CD4-positive, alpha-beta T cell treated with Interleukin-17A for 4 hours (primary cell): ENCODE measurements at regions not wholly inside any gene's neighbourhood (a gene's known extent, or its start where the extent isn't known, plus 50 kb on each side); places are given as distances from the start of the nearest gene placed in this dataset.

Experiments
- DNase-seq: peaks from one replicate; pipeline ENCODE4 v3.0.0-alpha.2; 2020; ENCODE audit warnings: mixed read lengths

DNA sequence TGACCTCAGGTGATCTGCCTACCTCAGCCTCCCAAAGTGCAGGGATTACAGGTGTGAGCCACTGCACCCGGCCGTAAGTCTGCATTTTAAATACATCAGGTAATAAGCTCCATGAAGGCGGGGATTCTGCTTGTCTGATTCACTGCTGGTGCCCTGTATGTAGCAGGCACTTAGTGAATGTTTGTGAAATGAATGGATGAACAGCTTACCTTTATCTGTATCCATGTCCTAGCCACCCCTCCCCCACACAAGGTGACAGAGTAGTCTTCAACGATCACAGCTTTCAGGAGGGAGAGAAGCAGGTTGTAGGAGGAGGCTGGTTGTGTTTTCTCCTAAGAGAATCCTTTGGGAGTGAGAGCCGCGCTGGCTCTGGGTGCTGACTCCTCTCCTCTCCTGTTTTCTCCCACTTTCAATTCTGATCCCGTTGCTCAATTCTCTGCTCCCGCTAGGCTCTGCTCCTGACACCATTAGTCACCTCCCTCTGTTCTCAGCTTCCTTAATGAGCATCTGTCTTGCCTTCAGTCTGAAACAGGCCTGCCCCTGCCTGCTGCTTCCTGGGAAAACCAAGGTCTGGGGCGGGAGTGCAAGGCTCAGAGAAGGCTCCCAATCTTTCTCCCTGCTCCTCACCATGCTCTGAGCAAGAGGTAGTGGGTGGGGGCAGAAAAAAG, 88.8 kb upstream of the CTNNA1 start:
- no peak for DNase-seq

DNA sequence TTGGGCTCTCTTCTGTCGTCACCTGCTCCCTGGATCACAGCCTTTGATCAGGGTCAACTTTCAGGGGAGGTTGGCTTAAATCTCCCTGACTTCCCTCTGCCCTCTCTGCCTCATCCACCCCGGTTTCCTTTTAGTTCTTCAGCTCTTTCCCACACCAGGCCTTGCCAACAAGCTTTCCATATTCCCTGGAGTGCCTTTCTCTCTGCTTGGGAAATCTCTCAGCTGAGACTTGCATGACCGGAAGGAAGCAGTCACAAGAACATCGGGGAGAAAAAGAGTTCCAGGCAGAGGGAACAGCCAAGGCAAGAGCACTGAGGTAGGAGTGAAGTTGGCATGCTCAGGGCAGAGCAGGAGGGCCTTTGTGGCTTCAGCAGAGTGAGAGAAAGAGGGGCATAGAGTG, 88.4 kb upstream of the HSPA9 start:
- no peak for DNase-seq

- DNase-seq = no peak
These were observed 87.8 kb upstream of the HSPA9 start for GRCh38 chr5:138663009-138663408.

DNA sequence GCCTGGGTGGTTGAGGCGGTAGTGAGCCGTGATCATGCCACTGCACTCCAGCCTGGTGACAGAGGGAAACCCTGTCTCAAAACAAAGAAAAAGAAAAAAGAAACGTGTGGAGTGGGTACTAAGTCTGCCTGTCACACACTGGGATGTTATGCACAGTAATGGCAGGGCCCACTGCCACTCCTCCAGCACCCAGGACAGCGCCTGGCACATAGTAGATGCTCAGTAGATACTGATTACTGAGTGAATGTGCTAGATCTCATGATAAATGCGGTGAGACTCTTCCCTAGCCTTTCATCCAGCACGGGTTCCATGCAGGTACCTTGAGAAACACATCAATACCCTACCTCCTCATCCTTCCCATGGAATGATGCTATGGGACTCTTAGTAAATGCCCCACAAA, 87.4 kb upstream of the HSPA9 start:
- DNase-seq = peak; percentile 28

DNA sequence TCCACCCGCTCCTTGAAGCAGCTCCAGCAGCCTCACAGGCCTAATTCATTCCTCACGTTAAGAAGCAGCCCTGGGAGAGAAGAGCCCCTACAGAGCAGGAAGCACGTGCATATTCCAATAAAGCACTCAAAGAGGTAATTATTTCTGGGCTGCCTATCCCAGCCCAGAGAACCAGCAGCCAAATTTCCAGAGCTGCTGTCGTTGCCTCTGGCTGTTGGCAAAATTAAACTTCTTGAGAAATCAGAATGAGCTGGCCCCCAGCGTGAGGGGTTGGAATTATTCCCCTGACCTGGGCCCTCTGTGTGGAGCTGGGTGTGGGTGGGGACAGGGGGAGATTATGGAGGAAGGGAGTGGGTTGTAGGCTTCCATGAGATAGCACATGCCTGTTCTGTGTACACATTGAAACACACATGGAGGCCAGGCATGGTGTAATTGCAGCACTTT, 86.8 kb upstream of the HSPA9 start:
- DNase-seq = no peak

DNA sequence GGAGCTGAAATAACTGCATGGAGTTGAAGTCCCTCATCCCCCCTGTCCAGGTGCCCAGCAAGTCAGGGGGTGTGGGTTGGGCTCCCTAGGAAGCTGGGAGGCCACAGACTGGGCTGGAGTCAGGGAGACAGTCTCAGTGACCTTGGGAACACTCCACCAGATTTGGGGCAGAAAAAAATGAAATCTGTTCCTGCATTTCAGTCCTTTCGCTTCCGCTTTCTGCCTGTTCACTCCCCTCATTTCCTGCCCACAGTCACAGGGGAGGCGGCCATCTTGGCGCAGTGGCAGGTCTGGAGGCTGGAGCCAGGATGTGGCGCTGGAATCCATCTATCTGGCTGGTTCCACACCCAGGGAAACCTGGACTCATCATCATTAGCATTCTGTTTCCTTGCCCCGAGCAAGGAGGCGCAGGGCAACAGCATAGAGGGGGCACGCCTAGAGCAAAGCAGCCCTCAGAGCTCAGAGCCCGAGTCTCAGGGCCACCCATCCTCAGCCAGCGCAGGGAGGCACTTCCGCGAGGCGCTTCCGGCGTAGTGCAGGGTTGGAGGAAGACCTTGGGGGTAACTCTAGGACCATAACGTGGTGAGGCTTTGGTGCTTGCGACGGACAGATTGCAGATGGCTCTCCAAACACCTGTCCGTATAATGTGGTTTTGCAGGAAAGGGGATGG, 86.2 kb upstream of the HSPA9 start:
- no peak for DNase-seq

DNA sequence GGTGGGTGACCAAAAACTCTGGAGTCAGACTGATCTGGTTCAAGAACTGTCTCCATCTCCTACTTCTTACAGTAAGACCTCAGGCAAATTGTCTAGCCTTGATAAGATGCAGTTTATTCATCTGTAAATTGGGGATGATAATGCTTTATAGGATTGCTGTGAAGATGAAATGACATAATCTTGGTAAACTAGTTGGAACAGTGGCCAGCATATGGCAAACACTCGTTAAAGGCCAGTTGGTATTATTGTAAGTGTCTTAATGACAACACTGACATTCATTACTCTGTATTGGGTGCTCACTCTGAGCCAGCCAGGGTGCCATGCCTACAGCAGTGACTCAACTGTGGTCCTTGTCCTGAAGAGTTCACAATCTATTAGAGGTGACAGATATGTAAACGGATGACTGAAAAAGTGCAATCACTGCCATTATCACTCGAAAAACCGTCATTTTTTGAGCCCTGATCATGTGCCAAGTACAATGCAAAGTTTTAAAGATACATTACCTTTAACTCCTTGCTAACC, 84.9 kb upstream of the HSPA9 start:
- no peak for DNase-seq

GRCh38 chr5:138659561-138659960, 84.4 kb upstream of the HSPA9 start:
- DNase-seq = no peak

GRCh38 chr5:138659121-138659520, 83.9 kb upstream of the HSPA9 start:
- no peak for DNase-seq

DNA sequence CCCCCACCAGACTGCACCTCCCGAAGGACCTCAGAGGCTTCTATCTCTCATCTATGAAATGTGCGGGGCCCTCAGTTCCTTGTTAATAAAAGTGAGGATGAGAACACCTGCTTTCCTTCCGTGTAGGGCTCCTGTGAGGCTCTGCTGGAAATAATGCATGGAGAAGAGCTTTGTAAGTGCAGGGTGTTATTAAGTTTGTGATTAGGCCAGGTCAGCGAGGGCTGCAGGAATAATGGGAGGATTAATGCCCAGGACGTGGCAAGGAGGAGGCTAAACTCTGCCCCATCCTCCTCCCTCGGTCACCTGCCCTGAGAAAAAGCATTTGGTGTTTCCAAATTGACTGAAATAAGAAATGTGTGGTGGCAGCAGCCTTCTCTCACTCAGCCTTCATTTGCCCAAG, 83.5 kb upstream of the HSPA9 start:
- DNase-seq = no peak

GRCh38 chr5:138657360-138657759, 82.2 kb upstream of the HSPA9 start:
- DNase-seq = no peak

DNA sequence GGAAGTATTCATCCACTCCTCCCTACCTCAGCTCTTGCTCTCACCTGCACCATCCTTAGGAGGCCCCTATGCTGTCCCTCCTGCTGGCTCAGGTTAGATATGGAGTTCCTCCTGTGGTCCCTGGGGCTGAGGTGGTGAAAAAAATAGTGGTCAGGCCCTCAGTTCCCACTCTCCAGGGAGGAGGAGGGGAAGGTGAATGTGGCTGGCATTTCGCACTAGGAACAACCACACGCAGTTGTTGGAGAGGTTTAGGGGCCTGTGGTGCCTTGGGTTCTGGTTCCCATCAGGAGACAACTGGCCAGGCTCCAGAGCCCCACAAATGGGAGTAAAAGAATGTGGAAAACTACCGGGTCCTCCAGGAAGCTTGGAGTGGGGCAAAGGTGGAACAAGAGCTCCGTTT, 81.7 kb upstream of the HSPA9 start:
- no peak for DNase-seq

DNA sequence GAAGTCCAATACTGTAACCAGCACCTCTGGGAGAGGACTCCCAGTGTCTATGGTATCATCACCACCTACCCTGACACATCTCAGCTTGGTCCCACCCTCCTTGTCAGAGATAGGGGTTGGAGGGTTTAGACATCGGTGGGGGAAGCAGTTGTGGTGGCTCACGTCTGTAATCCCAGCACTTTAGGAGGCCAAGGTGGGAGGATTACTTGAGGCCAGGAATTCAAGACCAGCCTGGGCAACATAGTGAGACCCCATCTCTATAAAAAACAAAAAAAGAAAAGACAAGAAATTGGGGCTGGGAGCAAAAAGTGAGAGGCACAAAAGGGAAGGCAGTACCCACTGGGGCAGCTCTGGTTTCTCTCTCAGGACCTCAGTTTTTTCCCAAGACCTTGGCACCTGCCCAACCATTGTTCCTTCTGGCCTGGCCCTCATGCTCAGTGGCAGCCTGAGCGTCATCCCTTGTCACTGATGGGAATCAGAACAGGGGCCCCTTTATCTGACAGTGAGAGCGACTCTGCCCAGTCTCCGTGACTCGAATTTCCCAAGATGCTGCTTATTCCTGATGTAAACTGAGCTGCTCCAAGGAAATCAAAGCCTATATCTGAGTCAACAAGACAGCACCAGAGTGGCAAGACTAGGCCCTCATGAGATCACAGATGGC, 80.5 kb upstream of the HSPA9 start:
- DNase-seq = no peak

DNA sequence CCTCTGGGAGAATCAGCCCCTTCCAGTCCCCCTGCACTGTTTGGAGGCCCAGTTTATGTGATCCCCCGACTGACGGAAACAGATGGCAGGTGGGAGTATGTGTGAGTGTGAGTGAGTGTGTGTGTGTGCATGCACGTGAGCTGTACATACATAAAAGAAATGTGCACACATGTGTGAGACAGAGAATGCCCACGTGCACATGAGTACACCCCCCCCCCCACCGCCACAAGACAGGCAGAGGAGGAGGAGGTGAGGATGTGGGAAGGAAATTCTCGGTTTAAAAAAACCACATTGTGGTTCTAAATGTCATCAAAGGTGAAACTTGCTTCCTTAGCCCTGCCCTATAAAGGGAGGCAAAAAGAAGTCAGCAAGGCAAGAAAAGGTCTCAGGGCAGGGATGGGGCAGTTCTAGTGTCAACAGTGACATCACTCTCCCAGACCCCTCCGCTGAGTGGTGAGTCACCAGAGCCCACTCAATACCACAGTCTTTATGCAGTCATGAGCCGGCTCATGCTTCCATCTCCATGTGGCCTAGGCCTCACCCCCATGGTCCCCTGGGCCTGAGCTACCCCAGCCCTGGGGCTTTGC, 79.2 kb upstream of the HSPA9 start:
- peak; percentile 71 for DNase-seq

- no peak for DNase-seq
These were observed 78.3 kb upstream of the HSPA9 start for GRCh38 chr5:138653502-138653901.

DNA sequence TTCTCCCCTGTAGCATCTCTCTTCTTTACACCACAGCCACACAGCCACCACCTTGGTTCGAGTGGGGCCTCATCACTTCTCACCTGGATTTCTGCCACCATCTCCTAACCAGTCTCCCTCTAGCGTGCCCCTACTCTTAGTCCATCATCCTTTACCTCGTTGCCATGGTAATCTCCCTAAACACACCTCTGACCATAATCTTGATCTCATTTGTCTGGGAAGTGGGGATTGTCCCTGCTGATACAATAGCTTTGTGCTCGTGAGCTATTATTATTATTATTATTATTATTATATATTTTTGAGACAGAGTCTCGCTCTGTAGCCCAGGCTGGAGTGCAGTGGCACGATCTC, 76.5 kb upstream of the HSPA9 start:
- no peak for DNase-seq

DNA sequence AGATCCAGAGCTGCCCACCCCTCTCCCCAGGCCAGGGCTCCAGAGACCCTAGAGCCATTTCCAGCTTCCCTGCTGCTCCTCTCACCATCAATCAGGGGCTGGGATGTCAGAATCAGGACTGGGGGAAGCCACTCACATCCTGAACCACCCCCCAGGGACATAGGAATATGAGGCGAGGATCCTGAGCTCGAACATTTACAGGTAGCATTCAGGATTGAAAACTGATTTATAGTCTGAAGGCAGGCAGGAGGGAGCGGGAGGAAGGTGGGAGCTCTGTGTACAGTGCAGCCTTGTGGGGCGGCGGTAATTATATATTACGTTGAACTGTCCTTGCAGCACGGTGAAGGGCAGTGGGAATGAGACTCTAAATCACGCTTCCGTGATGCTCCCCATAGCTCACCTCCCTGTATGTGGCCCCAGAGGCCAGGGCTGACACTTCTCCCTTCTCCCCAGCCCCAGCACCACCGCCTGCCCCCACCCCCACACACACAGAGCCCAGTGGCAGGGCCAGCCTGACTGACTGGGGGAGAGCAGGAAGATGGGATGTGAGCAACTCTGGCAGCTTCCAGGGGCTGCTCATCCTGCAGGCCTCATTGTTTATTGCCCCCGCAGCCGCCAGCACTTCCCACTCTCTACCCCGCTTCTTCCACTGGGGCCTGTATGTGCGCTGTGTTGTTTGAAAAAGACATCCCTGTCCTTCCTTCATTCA, 76.0 kb upstream of the HSPA9 start:
- no peak for DNase-seq

DNA sequence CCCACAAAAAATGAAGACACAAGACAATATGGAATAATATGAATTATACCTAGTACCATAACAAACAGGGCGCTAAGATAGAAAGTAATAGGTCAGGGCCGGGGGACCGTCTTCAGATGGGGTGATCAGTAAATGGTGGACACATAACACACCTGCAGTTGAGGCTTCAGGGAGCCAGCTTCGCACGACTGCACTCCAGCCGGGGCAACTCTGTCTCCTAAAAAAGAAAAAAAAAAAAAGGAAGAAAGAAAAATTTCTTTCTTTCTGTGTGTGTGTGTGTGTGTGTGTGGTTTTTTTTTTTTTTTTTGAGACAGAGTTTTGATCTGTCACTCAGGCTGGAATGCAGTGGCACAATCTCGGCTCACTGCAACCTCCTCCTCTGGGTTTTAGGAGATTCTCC, 75.0 kb upstream of the HSPA9 start:
- DNase-seq = no peak

DNA sequence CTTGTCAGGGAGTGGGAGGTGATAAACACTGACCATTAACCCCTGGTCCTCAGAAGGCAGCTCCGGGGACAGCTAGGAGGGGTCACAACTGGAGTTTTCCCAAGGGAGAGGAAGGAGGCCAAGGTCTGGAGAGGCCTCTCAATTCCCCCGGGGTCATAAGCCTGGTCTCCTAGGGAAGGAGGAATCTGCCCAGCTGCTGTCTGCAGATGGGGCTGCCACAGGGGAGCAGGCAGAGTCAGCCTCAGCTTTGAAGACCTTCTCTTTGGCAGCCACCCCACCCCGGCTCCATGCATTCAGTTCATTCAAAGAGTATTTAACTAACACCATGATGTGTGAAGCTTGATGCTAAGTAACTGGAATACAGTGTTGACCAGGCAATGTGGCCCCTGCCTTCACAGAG, 74.6 kb upstream of the HSPA9 start:
- no peak for DNase-seq

DNA sequence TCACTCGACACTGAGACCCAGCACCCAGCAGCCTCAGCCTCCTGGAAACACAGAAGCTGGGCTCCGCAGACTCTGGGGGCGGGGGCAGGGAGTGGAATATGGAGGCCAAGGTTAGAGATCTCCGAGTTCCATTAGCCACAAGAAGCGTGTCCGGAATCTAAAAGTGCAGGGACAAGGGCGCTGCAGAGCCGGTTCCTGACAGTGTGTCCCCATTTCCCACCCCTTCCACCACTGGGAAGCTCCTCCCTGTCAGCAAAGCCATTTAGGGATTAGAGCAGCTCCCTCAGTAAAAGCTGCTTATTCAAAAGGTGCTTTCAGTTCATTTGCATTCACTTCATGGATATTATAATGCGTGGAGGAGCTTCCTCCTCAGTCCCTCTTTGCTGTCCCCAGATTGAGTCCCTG, 74.1 kb upstream of the HSPA9 start:
- no peak for DNase-seq

DNA sequence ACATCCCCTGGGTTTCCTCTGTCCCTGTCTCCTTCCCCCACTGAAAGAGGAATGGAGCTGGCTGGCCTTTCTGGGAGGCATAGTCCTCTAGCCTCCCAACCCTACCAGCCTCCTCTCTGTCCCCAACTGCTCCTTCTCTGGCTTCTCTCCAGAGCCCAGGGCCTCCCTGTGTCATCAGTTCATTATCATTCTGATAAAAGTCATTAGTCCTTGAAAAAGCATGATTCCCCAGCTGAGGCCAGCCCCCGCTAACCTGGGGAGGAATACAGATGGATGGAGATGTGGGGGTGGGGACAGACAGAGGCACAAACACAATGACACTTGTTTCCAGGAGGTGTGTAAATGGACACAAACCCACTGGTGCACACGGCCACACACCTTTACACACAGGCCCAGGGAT, 73.6 kb upstream of the HSPA9 start:
- no peak for DNase-seq

- no peak for DNase-seq
These were observed 72.7 kb upstream of the HSPA9 start for GRCh38 chr5:138647794-138648410.
